ENCODE measurements at regions not wholly inside any gene's neighbourhood (a gene's known extent, or its start where the extent isn't known, plus 50 kb on each side); places are given as distances from the start of the nearest gene placed in this dataset.

GRCh38 chr13:22220151-22221135, 549.6 kb downstream of the FGF9 start:
- no peaks in the 10 kb centered on the region for H3K79me1 ChIP-seq (ENCODE audit: low read length)
- no peak overlapping the region for H3K18ac ChIP-seq (ENCODE audit: low read length)
- H3K79me2 ChIP-seq (ENCODE audit: control insufficient read depth, insufficient read depth, low read length) = no peaks in the 10 kb centered on the region
- no peak overlapping the region for H3K4me2 ChIP-seq (ENCODE audit: low read length)
- no peak overlapping the region for H3K4ac ChIP-seq (ENCODE audit: low read depth, low read length)
- no peaks in the 10 kb centered on the region for H3K36me3 ChIP-seq (ENCODE audit: control insufficient read depth, insufficient read depth, low read length)
- H2BK5ac ChIP-seq (ENCODE audit: low read length) = no peak overlapping the region
- H3K27me3 ChIP-seq (ENCODE audit: insufficient read depth, low read length, poor library complexity) = no peaks in the 10 kb centered on the region
- H3K23ac ChIP-seq (ENCODE audit: low read length) = no peak overlapping the region
- no peak overlapping the region for H3K27ac ChIP-seq (ENCODE audit: low read depth, low read length)
- no peak for DNase-seq
- H2AK5ac ChIP-seq (ENCODE audit: low read length) = no peak overlapping the region
- H4K8ac ChIP-seq (ENCODE audit: low read depth, low read length) = no peak overlapping the region
- H3K4me1 ChIP-seq (ENCODE audit: control insufficient read depth, low read depth, low read length) = no peaks in the 10 kb centered on the region
- no peak overlapping the region for H3K56ac ChIP-seq (ENCODE audit: low read length)
- WGBS (ENCODE audit: extremely low coverage, insufficient coverage, low lambda C conversion rate) = no CpG with 5 or more reads among the region's 17 CpGs
- H3K9ac ChIP-seq (ENCODE audit: low read length) = no peak overlapping the region
- H3K4me3 ChIP-seq (ENCODE audit: low read length) = no peak overlapping the region
- H2BK120ac ChIP-seq (ENCODE audit: low read depth, low read length) = no peak overlapping the region
- no peak overlapping the region for H2BK15ac ChIP-seq (replicated peaks; ENCODE audit: low read depth)
- no peak overlapping the region for H4K5ac ChIP-seq (ENCODE audit: low read length)

GRCh38 chr13:22223411-22223810, 552.5 kb downstream of the FGF9 start:
- H3K79me1 ChIP-seq (ENCODE audit: low read length) = no peaks in the 10 kb centered on the region
- H3K4me1 ChIP-seq (ENCODE audit: control insufficient read depth, low read depth, low read length) = no peaks in the 10 kb centered on the region
- no peak overlapping the region for H3K9ac ChIP-seq (ENCODE audit: low read length)
- H2AK5ac ChIP-seq (ENCODE audit: low read length) = no peak overlapping the region
- no peak overlapping the region for H3K23ac ChIP-seq (ENCODE audit: low read length)
- H2BK15ac ChIP-seq (replicated peaks; ENCODE audit: low read depth) = no peak overlapping the region
- no peak overlapping the region for H3K27ac ChIP-seq (ENCODE audit: low read depth, low read length)
- no peaks in the 10 kb centered on the region for H3K36me3 ChIP-seq (ENCODE audit: control insufficient read depth, insufficient read depth, low read length)
- no peak overlapping the region for H3K4ac ChIP-seq (ENCODE audit: low read depth, low read length)
- no CpG with 5 or more reads among the region's 8 CpGs for WGBS (ENCODE audit: extremely low coverage, insufficient coverage, low lambda C conversion rate)
- no peaks in the 10 kb centered on the region for H3K79me2 ChIP-seq (ENCODE audit: control insufficient read depth, insufficient read depth, low read length)
- no peak overlapping the region for H3K4me2 ChIP-seq (ENCODE audit: low read length)
- no peak overlapping the region for H3K18ac ChIP-seq (ENCODE audit: low read length)
- H4K5ac ChIP-seq (ENCODE audit: low read length) = no peak overlapping the region
- no peak overlapping the region for H3K4me3 ChIP-seq (ENCODE audit: low read length)
- H3K27me3 ChIP-seq (ENCODE audit: insufficient read depth, low read length, poor library complexity) = no peaks in the 10 kb centered on the region
- DNase-seq = no peak
- no peak overlapping the region for H2BK5ac ChIP-seq (ENCODE audit: low read length)
- no peak overlapping the region for H3K56ac ChIP-seq (ENCODE audit: low read length)
- H2BK120ac ChIP-seq (ENCODE audit: low read depth, low read length) = no peak overlapping the region
- H4K8ac ChIP-seq (ENCODE audit: low read depth, low read length) = no peak overlapping the region

GRCh38 chr13:22226086-22226485, 555.2 kb downstream of the FGF9 start:
- H3K27me3 ChIP-seq (ENCODE audit: insufficient read depth, low read length, poor library complexity) = no peaks in the 10 kb centered on the region
- no peak overlapping the region for H2BK15ac ChIP-seq (replicated peaks; ENCODE audit: low read depth)
- no peak overlapping the region for H4K8ac ChIP-seq (ENCODE audit: low read depth, low read length)
- no peaks in the 10 kb centered on the region for H3K79me1 ChIP-seq (ENCODE audit: low read length)
- DNase-seq = no peak
- H3K4me1 ChIP-seq (ENCODE audit: control insufficient read depth, low read depth, low read length) = no peaks in the 10 kb centered on the region
- no peak overlapping the region for H2AK5ac ChIP-seq (ENCODE audit: low read length)
- no peak overlapping the region for H3K27ac ChIP-seq (ENCODE audit: low read depth, low read length)
- H3K56ac ChIP-seq (ENCODE audit: low read length) = no peak overlapping the region
- no peak overlapping the region for H4K5ac ChIP-seq (ENCODE audit: low read length)
- no peak overlapping the region for H3K4ac ChIP-seq (ENCODE audit: low read depth, low read length)
- no peak overlapping the region for H3K23ac ChIP-seq (ENCODE audit: low read length)
- no peaks in the 10 kb centered on the region for H3K36me3 ChIP-seq (ENCODE audit: control insufficient read depth, insufficient read depth, low read length)
- no peak overlapping the region for H2BK5ac ChIP-seq (ENCODE audit: low read length)
- WGBS (ENCODE audit: extremely low coverage, insufficient coverage, low lambda C conversion rate) = no CpG with 5 or more reads among the region's 4 CpGs
- no peaks in the 10 kb centered on the region for H3K79me2 ChIP-seq (ENCODE audit: control insufficient read depth, insufficient read depth, low read length)
- no peak overlapping the region for H3K9ac ChIP-seq (ENCODE audit: low read length)
- no peak overlapping the region for H3K4me2 ChIP-seq (ENCODE audit: low read length)
- no peak overlapping the region for H3K18ac ChIP-seq (ENCODE audit: low read length)
- H2BK120ac ChIP-seq (ENCODE audit: low read depth, low read length) = no peak overlapping the region
- no peak overlapping the region for H3K4me3 ChIP-seq (ENCODE audit: low read length)

GRCh38 chr13:22227895-22228294, 557.0 kb downstream of the FGF9 start:
- H3K4me2 ChIP-seq (ENCODE audit: low read length) = no peak overlapping the region
- no peaks in the 10 kb centered on the region for H3K79me2 ChIP-seq (ENCODE audit: control insufficient read depth, insufficient read depth, low read length)
- no peaks in the 10 kb centered on the region for H3K36me3 ChIP-seq (ENCODE audit: control insufficient read depth, insufficient read depth, low read length)
- no peak overlapping the region for H2BK120ac ChIP-seq (ENCODE audit: low read depth, low read length)
- no peak overlapping the region for H3K23ac ChIP-seq (ENCODE audit: low read length)
- no peak overlapping the region for H3K56ac ChIP-seq (ENCODE audit: low read length)
- no peak overlapping the region for H3K18ac ChIP-seq (ENCODE audit: low read length)
- no peak overlapping the region for H4K5ac ChIP-seq (ENCODE audit: low read length)
- no peak overlapping the region for H3K4ac ChIP-seq (ENCODE audit: low read depth, low read length)
- no CpG with 5 or more reads among the region's 2 CpGs for WGBS (ENCODE audit: extremely low coverage, insufficient coverage, low lambda C conversion rate)
- no peak overlapping the region for H2BK5ac ChIP-seq (ENCODE audit: low read length)
- no peak overlapping the region for H2AK5ac ChIP-seq (ENCODE audit: low read length)
- H3K79me1 ChIP-seq (ENCODE audit: low read length) = no peaks in the 10 kb centered on the region
- no peaks in the 10 kb centered on the region for H3K27me3 ChIP-seq (ENCODE audit: insufficient read depth, low read length, poor library complexity)
- H3K27ac ChIP-seq (ENCODE audit: low read depth, low read length) = no peak overlapping the region
- H3K4me3 ChIP-seq (ENCODE audit: low read length) = no peak overlapping the region
- no peaks in the 10 kb centered on the region for H3K4me1 ChIP-seq (ENCODE audit: control insufficient read depth, low read depth, low read length)
- no peak overlapping the region for H3K9ac ChIP-seq (ENCODE audit: low read length)
- H4K8ac ChIP-seq (ENCODE audit: low read depth, low read length) = no peak overlapping the region
- DNase-seq = no peak
- no peak overlapping the region for H2BK15ac ChIP-seq (replicated peaks; ENCODE audit: low read depth)

- Histone ChIP-seq H3K79me1 (ENCODE audit: low read length) (no peaks in the 10 kb centered on the region), H3K4me1 (ENCODE audit: control insufficient read depth, low read depth, low read length) (peaks cover under 1% of the 10 kb centered on the region)
Measured at GRCh38 chr13:22229916-22230315, 559.0 kb downstream of the FGF9 start.

More at GRCh38 chr13:22229916-22230315, 559.0 kb downstream of the FGF9 start:
- no peak overlapping the region for H3K4me2 ChIP-seq (ENCODE audit: low read length)
- no peak overlapping the region for H3K9ac ChIP-seq (ENCODE audit: low read length)
- DNase-seq = no peak
- no peaks in the 10 kb centered on the region for H3K27me3 ChIP-seq (ENCODE audit: insufficient read depth, low read length, poor library complexity)
- H3K4ac ChIP-seq (ENCODE audit: low read depth, low read length) = no peak overlapping the region
- H3K36me3 ChIP-seq (ENCODE audit: control insufficient read depth, insufficient read depth, low read length) = no peaks in the 10 kb centered on the region
- no peaks in the 10 kb centered on the region for H3K79me2 ChIP-seq (ENCODE audit: control insufficient read depth, insufficient read depth, low read length)
- no peak overlapping the region for H2BK15ac ChIP-seq (replicated peaks; ENCODE audit: low read depth)
- H2BK5ac ChIP-seq (ENCODE audit: low read length) = no peak overlapping the region
- H2BK120ac ChIP-seq (ENCODE audit: low read depth, low read length) = no peak overlapping the region
- no peak overlapping the region for H3K23ac ChIP-seq (ENCODE audit: low read length)
- H2AK5ac ChIP-seq (ENCODE audit: low read length) = no peak overlapping the region
- H3K27ac ChIP-seq (ENCODE audit: low read depth, low read length) = no peak overlapping the region
- H3K4me3 ChIP-seq (ENCODE audit: low read length) = no peak overlapping the region
- H3K56ac ChIP-seq (ENCODE audit: low read length) = no peak overlapping the region
- no peak overlapping the region for H3K18ac ChIP-seq (ENCODE audit: low read length)
- no CpG with 5 or more reads among the region's 5 CpGs for WGBS (ENCODE audit: extremely low coverage, insufficient coverage, low lambda C conversion rate)
- H4K8ac ChIP-seq (ENCODE audit: low read depth, low read length) = no peak overlapping the region
- no peak overlapping the region for H4K5ac ChIP-seq (ENCODE audit: low read length)
